GM23248 (cell line): ENCODE measurements at regions not wholly inside any gene's neighbourhood (a gene's known extent, or its start where the extent isn't known, plus 50 kb on each side); places are given as distances from the start of the nearest gene placed in this dataset.

Experiments
- DNase-seq: peaks from one replicate; pipeline ENCODE4 v3.0.0-alpha.2; 2015
- H2AFZ ChIP-seq: fragments of 200-600 bp; sonication (generic); 2 replicates; pipeline ENCODE4 v1.6.1; 2016; ENCODE audit warnings: antibody characterized with exemption
- H3F3A ChIP-seq: fragments of 200-600 bp; sonication (generic); 2 replicates; pipeline ENCODE4 v1.6.1; 2016; ENCODE audit warnings: mild to moderate bottlenecking, antibody characterized with exemption, mixed run types; ENCODE audit not compliant: insufficient read depth
- H3K27ac ChIP-seq: fragments of 200-600 bp; sonication (generic); 2 replicates; pipeline ENCODE4 v1.5.1; 2016; ENCODE audit warnings: mild to moderate bottlenecking
- H3K27me3 ChIP-seq: fragments of 200-600 bp; sonication (generic); replicated peaks from 2 replicates; pipeline ENCODE4 v1.6.1; 2016; ENCODE audit warnings: mild to moderate bottlenecking; ENCODE audit not compliant: insufficient read depth
- H3K36me3 ChIP-seq: fragments of 200-600 bp; sonication (generic); 2 replicates; pipeline ENCODE4 v1.6.1; 2016; ENCODE audit warnings: low read depth, mild to moderate bottlenecking
- H3K4me1 ChIP-seq: fragments of 200-600 bp; sonication (generic); 2 replicates; pipeline ENCODE4 v1.6.1; 2016; ENCODE audit warnings: mild to moderate bottlenecking; ENCODE audit not compliant: insufficient read depth
- H3K4me2 ChIP-seq: fragments of 200-600 bp; sonication (generic); one replicate; pipeline ENCODE4 v1.6.1; 2016; ENCODE audit warnings: mild to moderate bottlenecking; ENCODE audit not compliant: unreplicated experiment
- H3K4me3 ChIP-seq: fragments of 200-600 bp; sonication (generic); 2 replicates; pipeline ENCODE4 v1.5.1; 2016; ENCODE audit warnings: mild to moderate bottlenecking
- H3K79me2 ChIP-seq: fragments of 200-600 bp; sonication (generic); 2 replicates; pipeline ENCODE4 v1.6.1; 2016; ENCODE audit warnings: mild to moderate bottlenecking; ENCODE audit not compliant: insufficient read depth
- H3K9ac ChIP-seq: fragments of 200-600 bp; sonication (generic); 2 replicates; pipeline ENCODE4 v1.6.1; 2016; ENCODE audit warnings: mild to moderate bottlenecking
- H3K9me2 ChIP-seq: fragments of 200-600 bp; sonication (generic); 2 replicates; pipeline ENCODE4 v1.6.1; 2016; ENCODE audit warnings: mixed run types, mild to moderate bottlenecking, moderate library complexity; ENCODE audit not compliant: insufficient read depth
- H3K9me3 ChIP-seq: fragments of 200-600 bp; sonication (generic); one replicate; pipeline ENCODE4 v1.6.1; 2017; ENCODE audit warnings: low read depth
- H4K20me1 ChIP-seq: fragments of 200-600 bp; sonication (generic); 2 replicates; pipeline ENCODE4 v1.6.0; 2016; ENCODE audit not compliant: insufficient read depth
- EZH2 ChIP-seq: fragments of 200-600 bp; sonication (generic); IDR thresholded peaks from 2 replicates; pipeline ENCODE4 v1.6.1; 2018; ENCODE audit warnings: antibody characterized with exemption, mild to moderate bottlenecking; ENCODE audit not compliant: insufficient read depth, poor library complexity, severe bottlenecking
- EZH2phosphoT487 ChIP-seq: fragments of 200-600 bp; sonication (generic); IDR thresholded peaks from 2 replicates; pipeline ENCODE4 v1.6.1; 2018; ENCODE audit warnings: antibody characterized with exemption, moderate library complexity, mild to moderate bottlenecking, low read depth; ENCODE audit not compliant: insufficient read depth
- WGBS, 2 experiments: methylation state at CpG; one replicate each; pipeline ENCODE4 v1.1.6; 2015 to 2017; ENCODE audit warnings: low lambda C conversion rate in 2 of 2, low coverage in 1 of 2; ENCODE audit errors: missing lambda C conversion rate in 2 of 2; 5-methylcytosine and 5-hydroxymethylcytosine counted together
- in situ Hi-C: fragments of 300-500 bp; cut with MboI; formaldehyde crosslinking; loops from 2 replicates; pipeline ENCODE4 v1.15.0; 2020

GRCh38 chr12:102690253-102690652 is 209.9 kb upstream of the IGF1 start:
- 79 to 81% methylated on average over 1 to 2 of the region's 2 CpGs for WGBS, 2 experiments
- DNase-seq: no peak
- in situ Hi-C loops: no loop called here
- Histone ChIP-seq H2AFZ (no peak overlapping the region), H3K9ac (no peak overlapping the region), H3K4me3 (no peak overlapping the region), H3K9me3 (no peaks in the 10 kb centered on the region), H3K27ac (no peak overlapping the region), H3K36me3 (no peaks in the 10 kb centered on the region), H3F3A (no peaks in the 10 kb centered on the region), H3K79me2 (no peaks in the 10 kb centered on the region), H3K9me2 (no peaks in the 10 kb centered on the region), H3K4me1 (no peaks in the 10 kb centered on the region), H4K20me1 (no peaks in the 10 kb centered on the region), H3K4me2 (no peak overlapping the region), H3K27me3 (no peaks in the 10 kb centered on the region)
- TF ChIP-seq EZH2phosphoT487: no peak
- TF ChIP-seq EZH2: no peak

- 58 to 60% methylated on average over 3 of the region's 3 CpGs for WGBS, 2 experiments
- Histone ChIP-seq H3K36me3 (no peaks in the 10 kb centered on the region), H3K27me3 (no peaks in the 10 kb centered on the region), H3F3A (no peaks in the 10 kb centered on the region), H3K79me2 (no peaks in the 10 kb centered on the region), H2AFZ (no peak overlapping the region), H3K4me1 (no peaks in the 10 kb centered on the region), H3K9ac (no peak overlapping the region), H3K4me2 (no peak overlapping the region), H4K20me1 (no peaks in the 10 kb centered on the region), H3K4me3 (no peak overlapping the region), H3K27ac (no peak overlapping the region), H3K9me3 (no peaks in the 10 kb centered on the region), H3K9me2 (no peaks in the 10 kb centered on the region)
- DNase-seq: no peak
- TF ChIP-seq EZH2: no peak
- no peak for TF ChIP-seq EZH2phosphoT487
- in situ Hi-C loops: no loop called here
These were observed 209.3 kb upstream of the IGF1 start for GRCh38 chr12:102689701-102690100.

GRCh38 chr12:102687523-102687922 is 207.2 kb upstream of the IGF1 start:
- H3K27me3 ChIP-seq: no peaks in the 10 kb centered on the region
- no peaks in the 10 kb centered on the region for H3K9me2 ChIP-seq
- no peaks in the 10 kb centered on the region for H4K20me1 ChIP-seq
- H3K79me2 ChIP-seq: no peaks in the 10 kb centered on the region
- no peak overlapping the region for H3K4me2 ChIP-seq
- DNase-seq: no peak
- no peak for TF ChIP-seq EZH2
- TF ChIP-seq EZH2phosphoT487: no peak
- in situ Hi-C loops: no loop called here
- H3F3A ChIP-seq: no peaks in the 10 kb centered on the region
- H3K4me1 ChIP-seq: no peaks in the 10 kb centered on the region
- H3K36me3 ChIP-seq: no peaks in the 10 kb centered on the region
- no peak overlapping the region for H3K4me3 ChIP-seq
- H3K9ac ChIP-seq: no peak overlapping the region
- no peaks in the 10 kb centered on the region for H3K9me3 ChIP-seq
- WGBS, 2 experiments: 27 to 61% methylated on average over 1 of the region's 1 CpG
- H2AFZ ChIP-seq: no peak overlapping the region
- no peak overlapping the region for H3K27ac ChIP-seq

- 52% methylated on average over 4 of the region's 4 CpGs for WGBS, 2 experiments
These were observed 205.5 kb upstream of the IGF1 start for GRCh38 chr12:102685841-102686240.

GRCh38 chr12:102685172-102685571 is 204.8 kb upstream of the IGF1 start:
- Histone ChIP-seq H3K4me2 (no peak overlapping the region), H3K36me3 (no peaks in the 10 kb centered on the region), H3K9ac (no peak overlapping the region), H3F3A (no peaks in the 10 kb centered on the region), H3K9me2 (no peaks in the 10 kb centered on the region), H3K79me2 (no peaks in the 10 kb centered on the region), H2AFZ (no peak overlapping the region), H3K4me1 (no peaks in the 10 kb centered on the region), H3K9me3 (no peaks in the 10 kb centered on the region), H3K27ac (no peak overlapping the region), H4K20me1 (no peaks in the 10 kb centered on the region), H3K27me3 (no peaks in the 10 kb centered on the region), H3K4me3 (no peak overlapping the region)
- DNase-seq: peak; percentile 30
- TF ChIP-seq EZH2 (no peak), EZH2phosphoT487 (no peak)
- in situ Hi-C loops: no loop called here
- WGBS, 2 experiments: 52 to 59% methylated on average over 2 of the region's 2 CpGs

More at GRCh38 chr12:102685841-102686240, 205.5 kb upstream of the IGF1 start:
- Histone ChIP-seq H3K27ac (no peak overlapping the region), H3K4me1 (no peaks in the 10 kb centered on the region), H3F3A (no peaks in the 10 kb centered on the region), H3K27me3 (no peaks in the 10 kb centered on the region), H3K4me3 (no peak overlapping the region), H3K4me2 (no peak overlapping the region), H3K36me3 (no peaks in the 10 kb centered on the region), H2AFZ (no peak overlapping the region), H4K20me1 (no peaks in the 10 kb centered on the region), H3K9me3 (no peaks in the 10 kb centered on the region), H3K9ac (no peak overlapping the region), H3K79me2 (no peaks in the 10 kb centered on the region), H3K9me2 (no peaks in the 10 kb centered on the region)
- DNase-seq: no peak
- TF ChIP-seq EZH2 (no peak), EZH2phosphoT487 (no peak)
- in situ Hi-C loops: no loop called here
